Breast epithelium (tissue), 3 donors: ENCODE measurements at regions not wholly inside any gene's neighbourhood (a gene's known extent, or its start where the extent isn't known, plus 50 kb on each side); places are given as distances from the start of the nearest gene placed in this dataset.

ENCODE experiments used
- CTCF ChIP-seq, 3 donors: fragments of 450-650 bp; IDR thresholded peaks; one replicate each; pipeline ENCODE4 v1.5.1; 2016 to 2017; ENCODE audit warnings: antibody characterized with exemption in 3 of 3, mild to moderate bottlenecking in 3 of 3, moderate library complexity in 3 of 3
- POLR2A ChIP-seq: fragments of 450-650 bp; IDR thresholded peaks from one replicate; pipeline ENCODE4 v1.6.1; 2016; ENCODE audit warnings: antibody characterized with exemption, mild to moderate bottlenecking, moderate library complexity
- POLR2AphosphoS5 ChIP-seq, 3 donors: sonication (generic); formaldehyde crosslinking; IDR thresholded peaks; one replicate each; pipeline ENCODE4 v1.6.1; 2017; ENCODE audit warnings: antibody characterized with exemption in 3 of 3

- TF ChIP-seq CTCF (IDR thresholded peaks at IDR 0.05): no peak
- TF ChIP-seq POLR2A: no peak
- no peak for TF ChIP-seq POLR2AphosphoS5 (IDR thresholded peaks at IDR 0.05)
These were observed 313.3 kb downstream of the TMEM121 start for GRCh38 chr14:105839425-105840265.
